SK-N-SH treated with all-trans-retinoic acid at 6 μM for 48 hours (cell line): ENCODE measurements at regions not wholly inside any gene's neighbourhood (a gene's known extent, or its start where the extent isn't known, plus 50 kb on each side); places are given as distances from the start of the nearest gene placed in this dataset.

Source experiments
- GLIS3 ChIP-seq: fragments of 250-450 bp; sonication (Bioruptor Pico); IDR thresholded peaks from 2 replicates; pipeline ENCODE4 v1.5.0; 2020; ENCODE audit warnings: mild to moderate bottlenecking, moderate library complexity
- OSR1 ChIP-seq: fragments of 250-450 bp; sonication (Bioruptor Pico); IDR thresholded peaks from 2 replicates; pipeline ENCODE4 v1.8.0; 2022; ENCODE audit warnings: moderate library complexity, mild to moderate bottlenecking, inconsistent platforms
- RARB ChIP-seq: fragments of 250-450 bp; sonication (Bioruptor Pico); IDR thresholded peaks from 2 replicates; pipeline ENCODE4 v1.8.0; 2021; ENCODE audit warnings: mild to moderate bottlenecking, moderate library complexity
- TCF4 ChIP-seq: fragments of 250-450 bp; sonication (Bioruptor Pico); IDR thresholded peaks from 2 replicates; pipeline ENCODE4 v1.8.0; 2021; ENCODE audit warnings: mild to moderate bottlenecking, moderate library complexity, borderline replicate concordance
- TOX ChIP-seq: fragments of 250-450 bp; sonication (Bioruptor Pico); IDR thresholded peaks from 2 replicates; pipeline ENCODE4 v1.8.0; 2021; ENCODE audit warnings: mild to moderate bottlenecking, moderate library complexity, borderline replicate concordance
- ZFP3 ChIP-seq: fragments of 250-450 bp; sonication (Bioruptor Pico); IDR thresholded peaks from 2 replicates; pipeline ENCODE4 v1.5.0; 2020; ENCODE audit warnings: mild to moderate bottlenecking, moderate library complexity
- ZFP30 ChIP-seq: fragments of 450-650 bp; formaldehyde crosslinking; IDR thresholded peaks from 2 replicates; pipeline ENCODE4 v1.5.0; 2022; ENCODE audit warnings: mild to moderate bottlenecking, moderate library complexity
- ZNF70 ChIP-seq: fragments of 450-650 bp; formaldehyde crosslinking; IDR thresholded peaks from 2 replicates; pipeline ENCODE4 v1.5.0; 2020; ENCODE audit warnings: mild to moderate bottlenecking, moderate library complexity
- TF ChIP-seq, protein P1 (sequence below): fragments of 250-450 bp; sonication (Bioruptor Pico); IDR thresholded peaks from 2 replicates; pipeline ENCODE4 v1.8.0; 2021; ENCODE audit warnings: low read depth, mild to moderate bottlenecking, moderate library complexity, borderline replicate concordance
- TF ChIP-seq, protein P2 (sequence below): fragments of 250-450 bp; sonication (Bioruptor Pico); IDR thresholded peaks from 2 replicates; pipeline ENCODE4 v1.8.0; 2020; ENCODE audit warnings: mild to moderate bottlenecking, moderate library complexity, borderline replicate concordance

DNA sequence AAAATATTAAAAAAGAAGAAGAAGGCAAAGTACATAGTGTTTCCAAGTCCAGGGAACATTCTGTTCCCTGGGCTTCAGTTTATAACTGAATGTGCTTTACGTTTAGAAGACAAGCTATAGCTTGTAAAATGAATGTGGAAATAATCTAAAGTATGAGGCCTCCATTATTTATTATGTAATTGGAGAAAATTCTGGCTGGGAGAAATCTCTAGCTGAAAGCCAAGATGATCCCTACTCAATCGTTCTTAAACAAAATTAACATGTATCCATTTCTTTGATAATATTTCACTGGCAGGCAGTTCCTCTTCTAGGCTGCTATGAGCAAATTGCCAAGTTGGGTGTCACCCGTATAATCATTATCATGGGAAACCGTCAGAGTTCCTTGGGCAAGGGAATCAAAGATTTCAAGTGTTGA, 52.2 kb upstream of the ETS2 start:
- TF ChIP-seq ZFP30: no peak
- TF ChIP-seq TCF4: no peak
- TF ChIP-seq ZFP3 (CRISPR knock-in tag): no peak
- no peak for TF ChIP-seq OSR1 (CRISPR knock-in tag)
- no peak for TF ChIP-seq ZNF70 (CRISPR knock-in tag)
- no peak for TF ChIP-seq TOX
- no peak for TF ChIP-seq RARB (CRISPR knock-in tag)
- TF ChIP-seq, protein P1, sequence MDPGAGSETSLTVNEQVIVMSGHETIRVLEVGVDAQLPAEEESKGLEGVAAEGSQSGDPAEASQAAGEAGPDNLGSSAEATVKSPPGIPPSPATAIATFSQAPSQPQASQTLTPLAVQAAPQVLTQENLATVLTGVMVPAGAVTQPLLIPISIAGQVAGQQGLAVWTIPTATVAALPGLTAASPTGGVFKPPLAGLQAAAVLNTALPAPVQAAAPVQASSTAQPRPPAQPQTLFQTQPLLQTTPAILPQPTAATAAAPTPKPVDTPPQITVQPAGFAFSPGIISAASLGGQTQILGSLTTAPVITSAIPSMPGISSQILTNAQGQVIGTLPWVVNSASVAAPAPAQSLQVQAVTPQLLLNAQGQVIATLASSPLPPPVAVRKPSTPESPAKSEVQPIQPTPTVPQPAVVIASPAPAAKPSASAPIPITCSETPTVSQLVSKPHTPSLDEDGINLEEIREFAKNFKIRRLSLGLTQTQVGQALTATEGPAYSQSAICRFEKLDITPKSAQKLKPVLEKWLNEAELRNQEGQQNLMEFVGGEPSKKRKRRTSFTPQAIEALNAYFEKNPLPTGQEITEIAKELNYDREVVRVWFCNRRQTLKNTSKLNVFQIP (CRISPR knock-in tag): no peak
- TF ChIP-seq, protein P2, sequence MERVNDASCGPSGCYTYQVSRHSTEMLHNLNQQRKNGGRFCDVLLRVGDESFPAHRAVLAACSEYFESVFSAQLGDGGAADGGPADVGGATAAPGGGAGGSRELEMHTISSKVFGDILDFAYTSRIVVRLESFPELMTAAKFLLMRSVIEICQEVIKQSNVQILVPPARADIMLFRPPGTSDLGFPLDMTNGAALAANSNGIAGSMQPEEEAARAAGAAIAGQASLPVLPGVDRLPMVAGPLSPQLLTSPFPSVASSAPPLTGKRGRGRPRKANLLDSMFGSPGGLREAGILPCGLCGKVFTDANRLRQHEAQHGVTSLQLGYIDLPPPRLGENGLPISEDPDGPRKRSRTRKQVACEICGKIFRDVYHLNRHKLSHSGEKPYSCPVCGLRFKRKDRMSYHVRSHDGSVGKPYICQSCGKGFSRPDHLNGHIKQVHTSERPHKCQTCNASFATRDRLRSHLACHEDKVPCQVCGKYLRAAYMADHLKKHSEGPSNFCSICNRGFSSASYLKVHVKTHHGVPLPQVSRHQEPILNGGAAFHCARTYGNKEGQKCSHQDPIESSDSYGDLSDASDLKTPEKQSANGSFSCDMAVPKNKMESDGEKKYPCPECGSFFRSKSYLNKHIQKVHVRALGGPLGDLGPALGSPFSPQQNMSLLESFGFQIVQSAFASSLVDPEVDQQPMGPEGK (CRISPR knock-in tag): no peak
- TF ChIP-seq GLIS3 (CRISPR knock-in tag): no peak
